Sigmoid colon (tissue), 4 donors: ENCODE measurements at regions not wholly inside any gene's neighbourhood (a gene's known extent, or its start where the extent isn't known, plus 50 kb on each side); places are given as distances from the start of the nearest gene placed in this dataset.

ENCODE experiments used
- CTCF ChIP-seq, 4 experiments: fragments of 450-650 bp in 3 of 4; fragments of 200-600 bp in 1 of 4; IDR thresholded peaks; one replicate each; pipeline ENCODE4 v1.5.1; 2016 to 2019; ENCODE audit warnings: antibody characterized with exemption in 4 of 4, mild to moderate bottlenecking in 3 of 4, moderate library complexity in 2 of 4
- EP300 ChIP-seq, 4 donors: sonication (generic); formaldehyde crosslinking; IDR thresholded peaks; one replicate each; pipeline ENCODE4 v1.6.1; 2017; ENCODE audit warnings: antibody characterized with exemption in 4 of 4
- POLR2A ChIP-seq, 2 donors: fragments of 450-650 bp; IDR thresholded peaks; one replicate each; pipeline ENCODE4 v1.6.1; 2016; ENCODE audit warnings: antibody characterized with exemption in 2 of 2, mild to moderate bottlenecking in 2 of 2, moderate library complexity in 2 of 2
- POLR2AphosphoS5 ChIP-seq, 4 donors: sonication (generic); formaldehyde crosslinking; IDR thresholded peaks; one replicate each; pipeline ENCODE4 v1.6.1; 2017; ENCODE audit warnings: antibody characterized with exemption in 4 of 4

GRCh38 chr11:95586155-95586554 is 203.4 kb downstream of the FAM76B start:
- TF ChIP-seq CTCF (IDR thresholded peaks at IDR 0.05) (no peak), EP300 (IDR thresholded peaks at IDR 0.05) (no peak), POLR2A (IDR thresholded peaks at IDR 0.05) (no peak), POLR2AphosphoS5 (IDR thresholded peaks at IDR 0.05) (no peak)
